Vagina (tissue), 2 donors: ENCODE measurements at regions not wholly inside any gene's neighbourhood (a gene's known extent, or its start where the extent isn't known, plus 50 kb on each side); places are given as distances from the start of the nearest gene placed in this dataset.

Experiments used
- CTCF ChIP-seq, 3 experiments: fragments of 450-650 bp in 2 of 3; fragments of 200-600 bp in 1 of 3; sonication (generic) in 1 of 3; IDR thresholded peaks; one replicate each; pipeline ENCODE4 v1.5.1; 2017 to 2019; ENCODE audit warnings: antibody characterized with exemption in 3 of 3, mild to moderate bottlenecking in 2 of 3, moderate library complexity in 2 of 3
- POLR2A ChIP-seq, 2 donors: fragments of 450-650 bp; IDR thresholded peaks; one replicate each; pipeline ENCODE4 v1.6.1; 2017; ENCODE audit warnings: antibody characterized with exemption in 2 of 2, mild to moderate bottlenecking in 2 of 2, moderate library complexity in 2 of 2

GRCh38 chr10:107687701-107688100, 523.2 kb upstream of the SORCS1 start:
- TF ChIP-seq CTCF (IDR thresholded peaks at IDR 0.05) (no peak), POLR2A (IDR thresholded peaks at IDR 0.05) (no peak)
